A673 (cell line): ENCODE measurements at regions not wholly inside any gene's neighbourhood (a gene's known extent, or its start where the extent isn't known, plus 50 kb on each side); places are given as distances from the start of the nearest gene placed in this dataset.

ENCODE experiments used
- BruUV-seq: library from RNA; stranded (reverse); fragments of 400-500 nt; replicated peaks from 2 replicates; lab custom pipeline; 2021; lab: Mats Ljungman, UMichigan
- CTCF ChIA-PET: fragments of 300-600 bp; sonication (Branson Sonifier 250); formaldehyde crosslinking; loops from one replicate; lab custom pipeline; 2022; ENCODE audit warnings: antibody characterized with exemption; lab: Charles Lee
- POLR2A ChIA-PET: fragments of 300-600 bp; sonication (Branson Sonifier 250); formaldehyde crosslinking; loops from one replicate; lab custom pipeline; 2022; ENCODE audit warnings: antibody characterized with exemption; ENCODE audit not compliant: low non-redundant PET; lab: Charles Lee
- DNase-seq: peaks from one replicate; pipeline ENCODE4 v3.0.0-alpha.2; 2015; ENCODE audit warnings: low spot score
- H3K27ac ChIP-seq: fragments of 200-600 bp; sonication (generic); 2 replicates; pipeline ENCODE4 v1.5.1; 2016; ENCODE audit warnings: mixed run types, low read depth, mild to moderate bottlenecking, mixed read lengths, antibody characterized with exemption, low read length; ENCODE audit not compliant: poor library complexity, severe bottlenecking
- H3K27me3 ChIP-seq: fragments of 200-600 bp; sonication (generic); replicated peaks from 2 replicates; pipeline ENCODE4 v1.6.1; 2017; ENCODE audit warnings: mixed run types, low read depth, mild to moderate bottlenecking, mixed read lengths, antibody characterized with exemption, low read length; ENCODE audit not compliant: insufficient read depth, poor library complexity
- H3K36me3 ChIP-seq: fragments of 200-600 bp; sonication (generic); 2 replicates; pipeline ENCODE4 v1.6.1; 2016; ENCODE audit warnings: mixed run types, mild to moderate bottlenecking, mixed read lengths, antibody characterized with exemption, low read length; ENCODE audit not compliant: insufficient read depth, poor library complexity, severe bottlenecking
- H3K4me1 ChIP-seq: fragments of 200-600 bp; sonication (generic); 2 replicates; pipeline ENCODE4 v1.6.1; 2017; ENCODE audit warnings: mixed run types, mild to moderate bottlenecking, mixed read lengths, antibody characterized with exemption, low read length; ENCODE audit not compliant: insufficient read depth, poor library complexity, severe bottlenecking
- H3K4me3 ChIP-seq: fragments of 200-600 bp; sonication (generic); 2 replicates; pipeline ENCODE4 v1.5.1; 2016; ENCODE audit warnings: low read depth, mixed run types, mild to moderate bottlenecking, mixed read lengths, low read length; ENCODE audit not compliant: poor library complexity, severe bottlenecking
- H3K9me3 ChIP-seq: fragments of 200-600 bp; sonication (generic); 2 replicates; pipeline ENCODE4 v1.6.1; 2016; ENCODE audit warnings: mixed run types, low read depth, mild to moderate bottlenecking, mixed read lengths, antibody characterized with exemption, low read length; ENCODE audit not compliant: poor library complexity, severe bottlenecking
- CTCF ChIP-seq: fragments of 300-800, 200-600 bp; sonication (generic); conservative IDR thresholded peaks from 2 replicates; pipeline ENCODE4 v1.5.1; 2017; ENCODE audit warnings: low read depth, mild to moderate bottlenecking, antibody characterized with exemption, low read length, moderate library complexity, mixed read lengths
- EZH2 ChIP-seq: fragments of 200-600 bp; sonication (generic); IDR thresholded peaks from 2 replicates; pipeline ENCODE4 v1.6.1; 2017; ENCODE audit warnings: borderline replicate concordance, low read depth, mild to moderate bottlenecking, mixed read lengths, antibody characterized with exemption, low read length; ENCODE audit not compliant: poor library complexity, severe bottlenecking
- intact Hi-C: fragments of 100-400 bp; cut with micrococcal nuclease; formaldehyde crosslinking; loops from one replicate; pipeline ENCODE4 v1.10.0; 2022; ENCODE audit not compliant: unreplicated experiment

GRCh38 chr2:5834501-5834900, 142.3 kb downstream of the SOX11 start:
- no peak overlapping the region for H3K27ac ChIP-seq
- H3K9me3 ChIP-seq: no peaks in the 10 kb centered on the region
- no peaks in the 10 kb centered on the region for H3K27me3 ChIP-seq
- intact Hi-C loops: loop anchor here (10.0 kb wide), 1 partner anchor 140 kb away; the partner anchor contains the start of gene SOX11
- H3K4me3 ChIP-seq: no peak overlapping the region
- POLR2A ChIA-PET: interaction anchor here (0.7 kb wide), 1 partner anchor 1827 kb away, joined by 6 read pairs; no protein-coding TSS in a partner anchor
- BruUV-seq: no TSS peak
- H3K36me3 ChIP-seq: no peaks in the 10 kb centered on the region
- CTCF ChIA-PET: interaction anchor here (1.1 kb wide), 1 partner anchor 81 kb away, joined by 5 read pairs; no protein-coding TSS in a partner anchor
- TF ChIP-seq EZH2 (no peak), CTCF (no peak)
- peaks cover 11% of the 10 kb centered on the region for H3K4me1 ChIP-seq
- peak; percentile 83 for DNase-seq

- ChIA-PET POLR2A (no interaction called here), CTCF (no interaction called here)
- BruUV-seq: no TSS peak
- no peak for DNase-seq
- Histone ChIP-seq H3K36me3 (no peaks in the 10 kb centered on the region), H3K27me3 (no peaks in the 10 kb centered on the region), H3K4me3 (no peak overlapping the region), H3K9me3 (no peaks in the 10 kb centered on the region), H3K27ac (no peak overlapping the region), H3K4me1 (peaks cover 4% of the 10 kb centered on the region)
- intact Hi-C loops: loop anchor here (10.0 kb wide), 1 partner anchor 145 kb away; the partner anchor contains the start of gene SOX11
- TF ChIP-seq EZH2 (no peak), CTCF (no peak)
Measured at GRCh38 chr2:5839550-5839949, 147.4 kb downstream of the SOX11 start.

- no peaks in the 10 kb centered on the region for H3K36me3 ChIP-seq
- no peaks in the 10 kb centered on the region for H3K4me1 ChIP-seq
- intact Hi-C loops: no loop called here
- no peak overlapping the region for H3K27ac ChIP-seq
- H3K9me3 ChIP-seq: no peaks in the 10 kb centered on the region
- ChIA-PET CTCF (no interaction called here), POLR2A (no interaction called here)
- DNase-seq: no peak
- TF ChIP-seq EZH2: no peak
- TF ChIP-seq CTCF: no peak
- H3K27me3 ChIP-seq: no peaks in the 10 kb centered on the region
- no peak overlapping the region for H3K4me3 ChIP-seq
- no TSS peak for BruUV-seq
Measured at GRCh38 chr2:5841126-5841525, 148.9 kb downstream of the SOX11 start.
